CD14-positive monocyte (primary cell): ENCODE measurements at regions not wholly inside any gene's neighbourhood (a gene's known extent, or its start where the extent isn't known, plus 50 kb on each side); places are given as distances from the start of the nearest gene placed in this dataset.

ENCODE experiments used
- DNase-seq, 3 donors: peaks; one replicate each; pipeline ENCODE4 v3.0.0-alpha.2; 2011 to 2022
- H2AFZ ChIP-seq: 2 replicates; pipeline ENCODE4 v1.6.0; 2012; ENCODE audit warnings: mild to moderate bottlenecking, low read depth, low read length, inconsistent platforms; ENCODE audit not compliant: insufficient read depth, poor library complexity, severe bottlenecking
- H3K27ac ChIP-seq, 2 donors: 1 replicate in 1 of 2; 2 replicates in 1 of 2; pipeline ENCODE4 v1.5.1; 2012 to 2013; ENCODE audit warnings: low read length in 2 of 2, control low read depth in 1 of 2, inconsistent platforms in 1 of 2, low read depth in 1 of 2, mild to moderate bottlenecking in 1 of 2
- H3K27me3 ChIP-seq, 2 donors: one replicate each; pipeline versions ENCODE4 v1.6.0 to v1.6.1; 2011 to 2013; ENCODE audit warnings: low read length in 2 of 2; ENCODE audit not compliant: control insufficient read depth in 2 of 2, insufficient read depth in 2 of 2
- H3K36me3 ChIP-seq, 2 donors: replicated peaks in 1 of 2; 1 replicate in 1 of 2; 2 replicates in 1 of 2; pipeline versions ENCODE4 v1.5.1 to v1.6.1; 2012 to 2013; ENCODE audit warnings: low read length in 2 of 2, control low read depth in 1 of 2, inconsistent platforms in 1 of 2, mild to moderate bottlenecking in 1 of 2; ENCODE audit not compliant: insufficient read depth in 2 of 2, control insufficient read depth in 1 of 2
- H3K4me1 ChIP-seq, 2 donors: 1 replicate in 1 of 2; 2 replicates in 1 of 2; pipeline versions ENCODE4 v1.5.1 to v1.6.1; 2012 to 2013; ENCODE audit warnings: low read length in 2 of 2, control low read depth in 1 of 2, inconsistent platforms in 1 of 2, mild to moderate bottlenecking in 1 of 2, moderate library complexity in 1 of 2; ENCODE audit not compliant: insufficient read depth in 2 of 2, control insufficient read depth in 1 of 2
- H3K4me2 ChIP-seq: replicated peaks from 2 replicates; pipeline ENCODE3; 2012; ENCODE audit warnings: low read length, moderate library complexity, mild to moderate bottlenecking; ENCODE audit not compliant: poor library complexity, severe bottlenecking; ENCODE audit errors: extremely low read depth
- H3K4me3 ChIP-seq, 3 experiments: fragments of 200-600 bp in 1 of 3; sonication (generic) in 1 of 3; replicated peaks in 1 of 3; 1 replicate in 2 of 3; 2 replicates in 1 of 3; pipeline ENCODE4 v1.5.1; 2011 to 2013; ENCODE audit warnings: low read length in 3 of 3, mild to moderate bottlenecking in 3 of 3, control low read depth in 2 of 3, low read depth in 2 of 3, inconsistent platforms in 1 of 3, moderate library complexity in 1 of 3
- H3K79me2 ChIP-seq: 2 replicates; pipeline ENCODE4 v1.6.0; 2012; ENCODE audit warnings: mild to moderate bottlenecking, control low read depth, inconsistent platforms, low read length, moderate library complexity; ENCODE audit not compliant: insufficient read depth
- H3K9ac ChIP-seq: 2 replicates; pipeline ENCODE4 v1.6.0; 2017; ENCODE audit warnings: low read length, mild to moderate bottlenecking; ENCODE audit not compliant: insufficient read depth, poor library complexity, severe bottlenecking
- H3K9me3 ChIP-seq, 2 donors: replicated peaks in 1 of 2; 1 replicate in 1 of 2; 2 replicates in 1 of 2; pipeline versions ENCODE4 v1.5.1 to v1.6.1; 2012 to 2013; ENCODE audit warnings: low read length in 2 of 2, control low read depth in 1 of 2; ENCODE audit not compliant: control insufficient read depth in 1 of 2, insufficient read depth in 1 of 2
- H4K20me1 ChIP-seq: 2 replicates; pipeline ENCODE4 v1.6.0; 2012; ENCODE audit warnings: mild to moderate bottlenecking, low read length, control low read depth, moderate library complexity; ENCODE audit not compliant: insufficient read depth
- H3K27ac Mint-ChIP-seq, 7 donors: one replicate each; pipeline ENCODE4 v1.8.0; 2020; ENCODE audit warnings: mild to moderate bottlenecking in 7 of 7, mixed read lengths in 7 of 7, moderate library complexity in 6 of 7, inconsistent platforms in 2 of 7
- H3K27me3 Mint-ChIP-seq, 3 donors: one replicate each; pipeline ENCODE4 v1.8.0; 2021 to 2022; ENCODE audit warnings: low read depth in 3 of 3, mild to moderate bottlenecking in 3 of 3, mixed read lengths in 3 of 3, moderate library complexity in 3 of 3, inconsistent platforms in 1 of 3
- H3K36me3 Mint-ChIP-seq, 2 donors: one replicate each; pipeline ENCODE4 v1.8.0; 2020; ENCODE audit warnings: mixed read lengths in 2 of 2, inconsistent platforms in 1 of 2, mild to moderate bottlenecking in 1 of 2
- H3K4me1 Mint-ChIP-seq: one replicate; pipeline ENCODE4 v1.8.0; 2020; ENCODE audit warnings: mild to moderate bottlenecking, mixed read lengths
- H3K4me3 Mint-ChIP-seq, 2 donors: one replicate each; pipeline ENCODE4 v1.8.0; 2020; ENCODE audit warnings: mild to moderate bottlenecking in 2 of 2, mixed read lengths in 2 of 2, moderate library complexity in 1 of 2
- H3K9me3 Mint-ChIP-seq, 7 donors: one replicate each; pipeline ENCODE4 v1.8.0; 2020 to 2022; ENCODE audit warnings: mixed read lengths in 7 of 7, mild to moderate bottlenecking in 6 of 7, moderate library complexity in 6 of 7, inconsistent platforms in 2 of 7
- CTCF ChIP-seq: fragments of 200-600 bp; IDR thresholded peaks from one replicate; pipeline ENCODE4 v1.8.0; 2022; ENCODE audit warnings: antibody characterized with exemption, mild to moderate bottlenecking
- WGBS: methylation state at CpG from one replicate; pipeline ENCODE4 v1.1.5; 2013; ENCODE audit warnings: missing lambda C conversion rate; ENCODE audit not compliant: insufficient coverage; 5-methylcytosine and 5-hydroxymethylcytosine counted together
- intact Hi-C, 2 donors: fragments of 100-400 bp; cut with micrococcal nuclease; formaldehyde crosslinking; loops; one replicate each; pipeline versions ENCODE4 v1.15.0 to v1.15.1; 2023

DNA sequence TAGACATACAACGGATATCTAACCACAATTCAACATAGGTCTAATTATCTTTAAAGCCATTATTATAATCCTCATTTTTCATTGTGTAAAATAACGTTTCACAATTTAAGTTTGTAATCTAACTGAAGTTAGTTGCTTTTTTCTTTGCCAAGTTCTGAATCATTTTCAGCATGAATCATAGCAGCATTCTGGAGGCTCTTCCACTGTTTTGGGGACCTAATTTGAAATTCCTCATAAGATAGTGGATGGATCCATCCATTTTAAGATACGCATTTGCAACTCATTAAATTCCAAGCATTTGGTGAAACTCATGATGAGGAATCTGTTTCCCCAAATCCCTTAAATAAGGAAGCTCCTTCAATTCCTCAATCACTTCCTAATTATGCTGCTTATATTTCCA, 447.1 kb upstream of the CDH10 start:
- no peaks in the 10 kb centered on the region for H3K4me1 Mint-ChIP-seq
- no peaks in the 10 kb centered on the region for H3K27me3 Mint-ChIP-seq
- no peak overlapping the region for H3K4me3 Mint-ChIP-seq
- no peaks in the 10 kb centered on the region for H4K20me1 ChIP-seq
- no peaks in the 10 kb centered on the region for H3K36me3 Mint-ChIP-seq
- no peaks in the 10 kb centered on the region for H3K9me3 ChIP-seq
- no peak overlapping the region for H3K27ac ChIP-seq
- H3K79me2 ChIP-seq: no peaks in the 10 kb centered on the region
- H3K4me2 ChIP-seq: no peak overlapping the region
- no peaks in the 10 kb centered on the region for H3K27me3 ChIP-seq
- H3K27ac Mint-ChIP-seq: no peak overlapping the region
- WGBS: no CpG with 5 or more reads among the region's 3 CpGs
- H3K9ac ChIP-seq: no peak overlapping the region
- no peaks in the 10 kb centered on the region for H3K4me1 ChIP-seq
- no peaks in the 10 kb centered on the region for H3K36me3 ChIP-seq
- TF ChIP-seq CTCF: no peak
- DNase-seq: no peak
- peaks cover 0 to 4% (median 0%) of the 10 kb centered on the region in 7 donors for H3K9me3 Mint-ChIP-seq
- no peak overlapping the region for H2AFZ ChIP-seq
- intact Hi-C loops: no loop called here
- H3K4me3 ChIP-seq: no peak overlapping the region

- H3K27me3 ChIP-seq: no peaks in the 10 kb centered on the region
- H3K79me2 ChIP-seq: no peaks in the 10 kb centered on the region
- no peak for DNase-seq
- Mint-ChIP-seq H3K4me3 (no peak overlapping the region), H3K36me3 (no peaks in the 10 kb centered on the region), H3K4me1 (no peaks in the 10 kb centered on the region), H3K27ac (no peak overlapping the region), H3K9me3 (peaks cover 0 to 3% (median 0%) of the 10 kb centered on the region in 7 donors), H3K27me3 (no peaks in the 10 kb centered on the region)
- 60% methylated on average over 1 of the region's 1 CpG for WGBS
- H3K9ac ChIP-seq: no peak overlapping the region
- H3K36me3 ChIP-seq: no peaks in the 10 kb centered on the region
- no peak overlapping the region for H3K4me3 ChIP-seq
- no peak overlapping the region for H2AFZ ChIP-seq
- intact Hi-C loops: no loop called here
- H3K27ac ChIP-seq: no peak overlapping the region
- no peak overlapping the region for H3K4me2 ChIP-seq
- no peaks in the 10 kb centered on the region for H3K9me3 ChIP-seq
- H3K4me1 ChIP-seq: no peaks in the 10 kb centered on the region
- TF ChIP-seq CTCF: no peak
- no peaks in the 10 kb centered on the region for H4K20me1 ChIP-seq
Observed at GRCh38 chr5:25090854-25091253, 446.1 kb upstream of the CDH10 start.
